Testis (tissue), 2 donors: ENCODE measurements at regions not wholly inside any gene's neighbourhood (a gene's known extent, or its start where the extent isn't known, plus 50 kb on each side); places are given as distances from the start of the nearest gene placed in this dataset.
A peak's percentile ranks its signal among the peaks of the same experiment; 100 is the strongest.
"Not testable (repeated sequence)": the region's sequence is repeated elsewhere in the genome, so short reads cannot be mapped to it uniquely, and the experiment has no call there.

Source experiments
- DNase-seq: peaks from one replicate; pipeline ENCODE4 v3.0.0-alpha.2; 2019
- H3K27ac ChIP-seq, 2 donors: fragments of 200-600 bp; sonication (generic); one replicate each; pipeline ENCODE4 v1.5.1; 2019
- H3K27me3 ChIP-seq: fragments of 200-600 bp; sonication (generic); one replicate; pipeline ENCODE4 v1.5.1; 2019
- H3K36me3 ChIP-seq: fragments of 200-600 bp; sonication (generic); one replicate; pipeline ENCODE4 v1.5.1; 2017; ENCODE audit warnings: low read depth; ENCODE audit errors: missing control alignments
- H3K4me1 ChIP-seq: fragments of 200-600 bp; sonication (generic); one replicate; pipeline ENCODE4 v1.5.1; 2019
- H3K4me3 ChIP-seq, 2 donors: fragments of 200-600 bp; sonication (generic); one replicate each; pipeline ENCODE4 v1.5.1; 2017 to 2019
- H3K9me3 ChIP-seq: fragments of 200-600 bp; sonication (generic); one replicate; pipeline ENCODE4 v1.5.1; 2017
- CTCF ChIP-seq, 3 experiments: fragments of 450-650 bp in 2 of 3; fragments of 200-600 bp in 1 of 3; sonication (generic) in 1 of 3; IDR thresholded peaks; one replicate each; pipeline ENCODE4 v1.5.1; 2016 to 2019; ENCODE audit warnings: antibody characterized with exemption in 3 of 3, mild to moderate bottlenecking in 2 of 3, moderate library complexity in 1 of 3
- POLR2A ChIP-seq: fragments of 450-650 bp; IDR thresholded peaks from one replicate; pipeline ENCODE4 v1.6.1; 2017; ENCODE audit warnings: antibody characterized with exemption, mild to moderate bottlenecking, moderate library complexity
- WGBS, 2 donors: methylation state at CpG; one replicate each; pipeline ENCODE4 v1.1.5; 2018; 5-methylcytosine and 5-hydroxymethylcytosine counted together
- intact Hi-C: fragments of 100-400 bp; cut with DNase I; formaldehyde crosslinking; loops from one replicate; pipeline ENCODE4 v1.15.1; 2023; ENCODE audit warnings: low total_unique reads

DNA sequence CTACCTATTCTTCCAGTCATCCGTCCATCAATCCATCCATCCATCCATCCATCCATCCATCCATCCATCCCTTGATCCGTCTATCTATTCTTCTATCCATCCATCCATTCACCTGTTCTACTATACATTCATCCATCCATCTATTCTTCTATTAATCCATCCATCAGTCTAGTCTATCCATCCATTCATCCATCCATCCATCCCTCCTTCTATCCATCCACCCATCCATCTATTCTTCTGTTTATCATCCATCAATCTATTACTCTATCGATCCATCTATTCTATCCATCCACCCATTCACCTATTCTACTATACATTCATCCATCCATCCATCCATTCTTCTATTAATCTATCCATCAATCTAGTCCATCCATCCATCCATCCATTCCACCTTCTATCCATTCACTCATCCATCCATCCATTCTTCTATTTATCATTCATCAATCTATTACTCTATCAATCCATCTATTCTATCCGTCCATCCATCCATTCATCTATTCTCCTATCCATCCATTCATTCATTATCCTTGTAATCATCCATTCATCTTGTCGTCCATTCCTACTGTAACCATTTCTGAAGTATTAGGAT lies 110.4 kb upstream of the ZNF516 start:
- H3K27me3 ChIP-seq, result no peaks in the 10 kb centered on the region
- no peak for TF ChIP-seq POLR2A
- TF ChIP-seq CTCF (IDR thresholded peaks at IDR 0.05), result no peak
- no peak for DNase-seq
- no peak overlapping the region for H3K27ac ChIP-seq
- no peaks in the 10 kb centered on the region for H3K9me3 ChIP-seq
- intact Hi-C loops, result no loop called here
- no peaks in the 10 kb centered on the region for H3K4me1 ChIP-seq
- H3K36me3 ChIP-seq, result no peaks in the 10 kb centered on the region
- H3K4me3 ChIP-seq, result no peak overlapping the region
- 91 to 94% methylated on average over 5 of the region's 5 CpGs for WGBS, 2 donors

DNA sequence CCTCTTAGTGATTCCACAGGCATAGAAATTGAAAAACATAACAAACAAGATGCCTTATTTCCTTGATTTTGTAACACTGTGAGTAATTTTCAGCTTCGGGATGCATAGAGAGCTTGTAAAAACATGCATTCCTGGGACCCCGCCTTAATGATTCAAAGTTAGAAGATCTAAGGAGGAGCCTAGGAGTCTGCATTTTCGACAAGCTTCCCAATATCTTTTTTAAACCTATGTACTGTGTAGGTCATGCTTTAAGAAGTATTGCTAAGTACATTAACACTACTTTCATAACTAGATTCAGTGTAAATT lies 109.8 kb upstream of the ZNF516 start:
- 88 to 89% methylated on average over 3 of the region's 3 CpGs for WGBS, 2 donors
- H3K4me3 ChIP-seq, result no peak overlapping the region
- no peak overlapping the region for H3K27ac ChIP-seq
- H3K36me3 ChIP-seq, result no peaks in the 10 kb centered on the region
- TF ChIP-seq POLR2A, result no peak
- no peak for TF ChIP-seq CTCF (IDR thresholded peaks at IDR 0.05)
- DNase-seq, result no peak
- intact Hi-C loops, result no loop called here
- H3K9me3 ChIP-seq, result no peaks in the 10 kb centered on the region
- no peaks in the 10 kb centered on the region for H3K4me1 ChIP-seq
- no peaks in the 10 kb centered on the region for H3K27me3 ChIP-seq

GRCh38 chr18:76604108-76604934 lies 109.3 kb upstream of the ZNF516 start:
- H3K36me3 ChIP-seq, result no peaks in the 10 kb centered on the region
- no peak overlapping the region for H3K4me3 ChIP-seq
- H3K27ac ChIP-seq, result no peak overlapping the region
- DNase-seq, result no peak
- intact Hi-C loops, result no loop called here
- H3K4me1 ChIP-seq, result no peaks in the 10 kb centered on the region
- TF ChIP-seq CTCF (IDR thresholded peaks at IDR 0.05), result no peak
- TF ChIP-seq POLR2A, result no peak
- H3K9me3 ChIP-seq, result no peaks in the 10 kb centered on the region
- H3K27me3 ChIP-seq, result no peaks in the 10 kb centered on the region
- 85 to 93% methylated on average over 14 of the region's 14 CpGs for WGBS, 2 donors

- intact Hi-C loops, result no loop called here
- no peak for DNase-seq
- Histone ChIP-seq H3K4me3 (no peak overlapping the region), H3K36me3 (no peaks in the 10 kb centered on the region), H3K27me3 (no peaks in the 10 kb centered on the region), H3K9me3 (no peaks in the 10 kb centered on the region), H3K4me1 (no peaks in the 10 kb centered on the region), H3K27ac (no peak overlapping the region)
- TF ChIP-seq POLR2A, result no peak
- no peak for TF ChIP-seq CTCF (IDR thresholded peaks at IDR 0.05)
- WGBS, 2 donors, result 82 to 95% methylated on average over 5 of the region's 5 CpGs
Observed at GRCh38 chr18:76602191-76602590, 107.1 kb upstream of the ZNF516 start.

- H3K9me3 ChIP-seq, H3K4me1 ChIP-seq, H3K27me3 ChIP-seq, intact Hi-C loops, DNase-seq, H3K27ac ChIP-seq, H3K36me3 ChIP-seq: not testable (repeated sequence)
- WGBS, 2 donors, result 91% methylated on average over 19 of the region's 28 CpGs; no CpG with 5 or more reads in 1 of the 2 donors
- peak overlapping the region; percentile 24 to 39 for H3K4me3 ChIP-seq
Observed at GRCh38 chr18:76600076-76600475, 105.0 kb upstream of the ZNF516 start.
